ENCODE measurements at regions not wholly inside any gene's neighbourhood (a gene's known extent, or its start where the extent isn't known, plus 50 kb on each side); places are given as distances from the start of the nearest gene placed in this dataset.

GRCh38 chr6:14640631-14641030, 523.1 kb downstream of the CD83 start:
- H3K18ac ChIP-seq (ENCODE audit: insufficient read length, low read depth, low read length): no peak overlapping the region
- no peak overlapping the region for H3K56ac ChIP-seq (ENCODE audit: insufficient read length, low read depth, low read length)
- Mint-ChIP-seq H3K9me3 (no peaks in the 10 kb centered on the region), H3K27ac (peak overlapping the region; percentile 35 to 90 (median 78)), H3K36me3 (ENCODE audit: insufficient read depth in 1 of 3, low read depth in 3 of 3) (no peaks in the 10 kb centered on the region; a peak in 1 of 7 replicates), H3K4me1 (peaks cover 57 to 64% of the 10 kb centered on the region in 2 experiments), H3K4me3 (peak overlapping the region in 1 of 2 experiments; percentile 53; a peak in 4 of 5 replicates), H3K27me3 (ENCODE audit: low read depth) (no peaks in the 10 kb centered on the region)
- no peak overlapping the region for H2AFZ ChIP-seq (ENCODE audit: low read length)
- no peaks in the 10 kb centered on the region for H3K9me3 ChIP-seq (ENCODE audit: control insufficient read depth, low read depth, low read length)
- H3K9ac ChIP-seq (ENCODE audit: extremely low read depth, insufficient read length, low read length): no peak overlapping the region
- no peaks in the 10 kb centered on the region for H3K23me2 ChIP-seq (ENCODE audit: insufficient read length, low read depth, low read length, poor library complexity, severe bottlenecking)
- WGBS (ENCODE audit: extremely low coverage, insufficient read length, low lambda C conversion rate): no CpG with 5 or more reads among the region's 2 CpGs
- H3K4me2 ChIP-seq (ENCODE audit: insufficient read depth, insufficient read length, low read length): peak overlapping the region; percentile 20
- H3K14ac ChIP-seq (ENCODE audit: insufficient read depth, low read length): no peak overlapping the region
- H2BK20ac ChIP-seq (ENCODE audit: low read depth, low read length, poor library complexity, severe bottlenecking): no peak overlapping the region
- H2BK15ac ChIP-seq (ENCODE audit: low read depth, low read length): no peak overlapping the region
- no peaks in the 10 kb centered on the region for H3K27me3 ChIP-seq (ENCODE audit: insufficient read depth, low read length)
- H2AK5ac ChIP-seq (ENCODE audit: insufficient read length, low read length): no peak overlapping the region
- no peak overlapping the region for H2BK120ac ChIP-seq (ENCODE audit: low read depth, low read length, poor library complexity, severe bottlenecking)
- no peak overlapping the region for H2BK12ac ChIP-seq (ENCODE audit: insufficient read length, low read depth, low read length)
- peak overlapping the region; percentile 73 for H3K27ac ChIP-seq (ENCODE audit: insufficient read length, low read depth, low read length)
- peaks cover 34% of the 10 kb centered on the region; the same call in 1 of the 2 replicates for H3K4me1 ChIP-seq (ENCODE audit: insufficient read depth, low read length)
- H4K5ac ChIP-seq (ENCODE audit: insufficient read length, low read depth, low read length): no peak overlapping the region
- H4K8ac ChIP-seq (replicated peaks; ENCODE audit: insufficient read length, low read depth, low read length): no peak overlapping the region
- no peak overlapping the region for H3T11ph ChIP-seq (ENCODE audit: low read length)
- no peak for DNase-seq
- H3K79me2 ChIP-seq (ENCODE audit: insufficient read depth, low read length): no peaks in the 10 kb centered on the region
- no peaks in the 10 kb centered on the region for H3K79me1 ChIP-seq (ENCODE audit: insufficient read depth, low read depth, low read length, poor library complexity, severe bottlenecking)
- no peak overlapping the region for H3K4ac ChIP-seq (ENCODE audit: low read depth, low read length)
- H2BK5ac ChIP-seq (ENCODE audit: insufficient read length, low read length): no peak overlapping the region
- no peak overlapping the region for H3K23ac ChIP-seq (ENCODE audit: insufficient read length, low read depth, low read length)
- TF ChIP-seq, protein P1, sequence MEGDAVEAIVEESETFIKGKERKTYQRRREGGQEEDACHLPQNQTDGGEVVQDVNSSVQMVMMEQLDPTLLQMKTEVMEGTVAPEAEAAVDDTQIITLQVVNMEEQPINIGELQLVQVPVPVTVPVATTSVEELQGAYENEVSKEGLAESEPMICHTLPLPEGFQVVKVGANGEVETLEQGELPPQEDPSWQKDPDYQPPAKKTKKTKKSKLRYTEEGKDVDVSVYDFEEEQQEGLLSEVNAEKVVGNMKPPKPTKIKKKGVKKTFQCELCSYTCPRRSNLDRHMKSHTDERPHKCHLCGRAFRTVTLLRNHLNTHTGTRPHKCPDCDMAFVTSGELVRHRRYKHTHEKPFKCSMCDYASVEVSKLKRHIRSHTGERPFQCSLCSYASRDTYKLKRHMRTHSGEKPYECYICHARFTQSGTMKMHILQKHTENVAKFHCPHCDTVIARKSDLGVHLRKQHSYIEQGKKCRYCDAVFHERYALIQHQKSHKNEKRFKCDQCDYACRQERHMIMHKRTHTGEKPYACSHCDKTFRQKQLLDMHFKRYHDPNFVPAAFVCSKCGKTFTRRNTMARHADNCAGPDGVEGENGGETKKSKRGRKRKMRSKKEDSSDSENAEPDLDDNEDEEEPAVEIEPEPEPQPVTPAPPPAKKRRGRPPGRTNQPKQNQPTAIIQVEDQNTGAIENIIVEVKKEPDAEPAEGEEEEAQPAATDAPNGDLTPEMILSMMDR (conservative IDR thresholded peaks at IDR 0.05): no peak
- no peaks in the 10 kb centered on the region for H4K20me1 ChIP-seq (ENCODE audit: control insufficient read depth, insufficient read depth, insufficient read length)
- H4K91ac ChIP-seq (ENCODE audit: insufficient read length, low read depth, low read length): no peak overlapping the region
